A549 (cell line): ENCODE measurements at regions not wholly inside any gene's neighbourhood (a gene's known extent, or its start where the extent isn't known, plus 50 kb on each side); places are given as distances from the start of the nearest gene placed in this dataset.

Source experiments
- CTCF ChIP-seq: fragments of >200 bp; sonication (Bioruptor Twin); formaldehyde crosslinking; IDR thresholded peaks from 3 replicates; pipeline ENCODE4 v1.5.1; 2016
- MAFK ChIP-seq: fragments of 450-650 bp; IDR thresholded peaks from 2 replicates; pipeline ENCODE4 v1.6.1; 2014; ENCODE audit not compliant: partially characterized antibody
- POLR2A ChIP-seq: IDR thresholded peaks from 2 replicates; pipeline ENCODE4 v1.6.1; 2012; ENCODE audit warnings: mild to moderate bottlenecking, low read length
- RAD21 ChIP-seq, 2 experiments: fragments of >200 bp in 1 of 2; sonication (Bioruptor Twin) in 1 of 2; formaldehyde crosslinking in 1 of 2; IDR thresholded peaks in 1 of 2; conservative IDR thresholded peaks in 1 of 2; 2 replicates in 1 of 2; 3 replicates in 1 of 2; pipeline ENCODE4 v1.6.1; 2012 to 2018; ENCODE audit warnings: inconsistent platforms in 1 of 2

- TF ChIP-seq POLR2A: no peak
- TF ChIP-seq CTCF: no peak
- TF ChIP-seq RAD21 (conservative IDR thresholded peaks at IDR 0.05 in 1 of 2, IDR thresholded peaks at IDR 0.05 in 1 of 2): no peak
- TF ChIP-seq MAFK: no peak
Measured at GRCh38 chr7:49527182-49527581, 246.3 kb upstream of the VWC2 start.
